GM23248 (cell line): ENCODE measurements at regions not wholly inside any gene's neighbourhood (a gene's known extent, or its start where the extent isn't known, plus 50 kb on each side); places are given as distances from the start of the nearest gene placed in this dataset.

Experiments
- EZH2 ChIP-seq: fragments of 200-600 bp; sonication (generic); IDR thresholded peaks from 2 replicates; pipeline ENCODE4 v1.6.1; 2018; ENCODE audit warnings: antibody characterized with exemption, mild to moderate bottlenecking; ENCODE audit not compliant: insufficient read depth, poor library complexity, severe bottlenecking
- EZH2phosphoT487 ChIP-seq: fragments of 200-600 bp; sonication (generic); IDR thresholded peaks from 2 replicates; pipeline ENCODE4 v1.6.1; 2018; ENCODE audit warnings: antibody characterized with exemption, moderate library complexity, mild to moderate bottlenecking, low read depth; ENCODE audit not compliant: insufficient read depth

GRCh38 chr10:53325066-53325465 is 552.5 kb upstream of the MBL2 start:
- TF ChIP-seq EZH2phosphoT487 (no peak), EZH2 (no peak)
